Memory B cell (primary cell): ENCODE measurements at regions not wholly inside any gene's neighbourhood (a gene's known extent, or its start where the extent isn't known, plus 50 kb on each side); places are given as distances from the start of the nearest gene placed in this dataset.
"Not testable (repeated sequence)": the region's sequence is repeated elsewhere in the genome, so short reads cannot be mapped to it uniquely, and the experiment has no call there.

ENCODE experiments used
- ATAC-seq: fragments of 150-1000 bp; cut with Tn5 transposase; 2 replicates; pipeline ENCODE4 v1.10.0; 2021; ENCODE audit warnings: low read depth, mild to moderate bottlenecking, moderate library complexity
- DNase-seq, 2 donors: peaks; one replicate each; pipeline ENCODE4 v3.0.0; 2022; ENCODE audit warnings: low spot score in 2 of 2
- H3K27ac Mint-ChIP-seq: one replicate; pipeline ENCODE4 v1.8.0; 2022; ENCODE audit warnings: mild to moderate bottlenecking, moderate library complexity, mixed read lengths
- H3K27me3 Mint-ChIP-seq: one replicate; pipeline ENCODE4 v1.8.0; 2022; ENCODE audit warnings: mixed read lengths
- H3K36me3 Mint-ChIP-seq: one replicate; pipeline ENCODE4 v1.8.0; 2022; ENCODE audit warnings: mild to moderate bottlenecking, mixed read lengths
- H3K4me1 Mint-ChIP-seq: one replicate; pipeline ENCODE4 v1.8.0; 2022; ENCODE audit warnings: mixed read lengths
- H3K4me3 Mint-ChIP-seq: one replicate; pipeline ENCODE4 v1.8.0; 2022; ENCODE audit warnings: mild to moderate bottlenecking, moderate library complexity, mixed read lengths
- H3K9me3 Mint-ChIP-seq: one replicate; pipeline ENCODE4 v1.8.0; 2022; ENCODE audit warnings: mixed read lengths

DNA sequence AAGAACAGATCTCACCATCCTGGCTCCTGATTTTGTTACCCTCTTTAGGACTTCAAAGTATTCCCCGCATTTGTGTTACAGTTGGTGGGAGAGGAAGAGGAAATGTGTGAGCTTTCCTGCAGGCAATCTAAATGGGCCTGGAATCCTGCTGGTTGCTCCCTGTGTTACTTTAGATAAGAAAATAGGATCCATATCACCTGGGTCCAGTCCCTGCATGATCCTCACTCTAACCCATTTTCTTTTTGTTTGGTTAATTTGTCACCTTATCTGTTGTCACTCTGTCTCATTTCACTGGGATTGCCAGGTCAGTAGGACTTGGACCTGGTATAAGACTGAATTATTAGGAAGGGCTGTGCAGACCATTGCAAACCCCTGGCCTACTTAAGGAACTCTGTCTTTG, 175.9 kb upstream of the GJE1 start:
- H3K4me1 Mint-ChIP-seq = no peaks in the 10 kb centered on the region
- peaks cover 4% of the 10 kb centered on the region for H3K36me3 Mint-ChIP-seq
- H3K27ac Mint-ChIP-seq = no peak overlapping the region
- no peak overlapping the region for H3K4me3 Mint-ChIP-seq
- DNase-seq (no peak), ATAC-seq (no peak)
- peaks cover 13% of the 10 kb centered on the region for H3K9me3 Mint-ChIP-seq
- no peaks in the 10 kb centered on the region for H3K27me3 Mint-ChIP-seq

DNA sequence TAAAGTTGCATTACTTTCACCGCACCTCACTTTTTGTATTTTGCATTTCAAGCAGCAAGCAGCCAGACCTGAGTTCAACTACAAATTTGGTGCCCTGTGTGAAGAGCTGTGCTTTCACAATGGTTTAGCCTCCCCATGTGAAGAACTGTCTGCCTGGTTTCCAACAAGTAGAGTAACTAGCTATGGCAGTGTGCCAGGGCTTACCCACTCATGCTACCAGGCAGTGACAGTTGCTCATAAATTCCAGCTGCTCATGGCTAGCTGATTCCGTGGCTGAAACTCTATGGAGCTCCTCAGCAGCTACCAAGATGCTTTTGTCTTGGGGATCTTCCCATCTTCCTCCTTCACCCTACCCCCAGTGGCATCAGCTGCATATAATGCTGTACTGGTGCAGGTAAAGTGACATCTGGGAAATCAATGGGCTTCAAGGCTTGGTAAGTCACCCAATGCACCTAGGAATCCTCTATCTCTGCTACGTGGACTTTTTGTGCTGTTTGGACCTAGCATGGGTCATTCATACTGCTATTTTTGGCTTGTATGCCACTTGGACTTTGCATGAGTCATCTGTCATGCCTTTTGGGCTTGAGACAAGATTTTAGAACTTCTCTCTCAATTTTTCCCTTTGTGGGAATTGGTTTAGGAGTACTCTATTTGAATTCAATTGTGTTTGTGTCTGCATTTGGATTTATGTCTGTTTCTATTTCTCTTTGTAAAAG, 176.5 kb upstream of the GJE1 start:
- DNase-seq (no peak), ATAC-seq (no peak)
- Mint-ChIP-seq H3K36me3 (peaks cover 4% of the 10 kb centered on the region), H3K4me1 (no peaks in the 10 kb centered on the region), H3K9me3 (peaks cover 17% of the 10 kb centered on the region), H3K4me3 (no peak overlapping the region), H3K27me3 (no peaks in the 10 kb centered on the region), H3K27ac (no peak overlapping the region)

DNA sequence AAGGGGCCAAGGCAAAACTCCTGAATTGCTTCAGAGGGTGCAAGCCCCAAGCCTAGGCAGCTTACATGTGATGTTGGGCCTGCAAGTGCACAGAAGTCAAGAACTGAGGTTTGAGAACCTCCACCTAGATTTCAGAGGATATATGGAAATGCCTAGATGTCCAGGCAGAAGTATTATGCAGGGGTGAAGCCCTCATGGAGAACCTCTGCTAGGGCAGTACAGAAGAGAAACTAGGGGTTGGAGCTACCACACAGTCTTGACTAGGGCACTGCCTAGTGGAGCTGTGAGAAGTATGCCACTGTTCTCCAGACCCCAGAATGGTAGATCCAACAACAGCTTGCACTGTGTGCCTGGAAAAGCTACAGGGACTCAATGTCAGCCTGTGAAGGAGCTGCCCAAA, 179.7 kb upstream of the GJE1 start:
- Mint-ChIP-seq H3K27me3 (no peaks in the 10 kb centered on the region), H3K4me3 (no peak overlapping the region), H3K36me3 (peaks cover 4% of the 10 kb centered on the region), H3K4me1 (no peaks in the 10 kb centered on the region), H3K27ac (no peak overlapping the region), H3K9me3 (peaks cover 17% of the 10 kb centered on the region)
- DNase-seq (no peak), ATAC-seq (no peak)

DNA sequence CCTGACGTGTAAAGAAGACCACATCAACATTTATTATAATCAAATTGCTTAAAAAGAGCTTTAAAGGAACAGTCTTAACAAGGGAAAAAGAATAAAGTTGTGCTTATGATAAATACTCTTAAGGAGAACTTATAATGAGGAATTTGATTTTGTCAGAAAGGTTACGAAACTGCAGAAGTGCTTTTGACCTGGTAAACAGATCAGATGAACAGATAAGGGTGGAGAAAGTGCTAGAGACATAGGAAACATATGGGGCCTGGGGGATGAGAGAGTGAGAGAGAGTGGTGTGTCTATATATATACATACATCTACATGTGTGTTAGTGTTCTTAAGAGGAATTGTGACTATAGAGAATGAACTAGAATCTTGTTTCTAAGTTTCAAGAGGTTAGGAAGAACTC, 186.2 kb upstream of the GJE1 start:
- Mint-ChIP-seq H3K9me3 (peaks cover 12% of the 10 kb centered on the region), H3K27ac (no peak overlapping the region), H3K27me3 (no peaks in the 10 kb centered on the region), H3K36me3 (no peaks in the 10 kb centered on the region), H3K4me3 (no peak overlapping the region), H3K4me1 (no peaks in the 10 kb centered on the region)
- ATAC-seq = no peak
- DNase-seq = no peak

DNA sequence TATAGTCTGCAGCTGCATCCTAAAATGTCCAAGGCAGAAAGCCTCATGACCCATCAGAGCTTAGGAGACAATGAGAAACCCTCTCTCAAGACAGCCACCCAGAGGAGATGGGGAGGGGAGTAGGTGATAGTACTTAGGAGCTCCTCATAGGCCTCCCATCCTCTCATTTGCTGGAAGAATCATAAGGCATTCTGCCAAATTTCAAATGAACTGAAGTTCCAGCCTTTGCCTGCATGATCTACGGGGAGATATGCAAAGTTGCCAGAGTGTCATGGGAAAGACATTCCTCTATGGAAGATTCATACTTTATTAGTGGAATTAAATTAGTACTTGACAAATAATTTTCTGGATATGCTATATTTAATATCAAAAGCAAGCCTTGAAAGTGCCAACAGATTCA, 194.1 kb upstream of the GJE1 start:
- ATAC-seq = no peak

DNA sequence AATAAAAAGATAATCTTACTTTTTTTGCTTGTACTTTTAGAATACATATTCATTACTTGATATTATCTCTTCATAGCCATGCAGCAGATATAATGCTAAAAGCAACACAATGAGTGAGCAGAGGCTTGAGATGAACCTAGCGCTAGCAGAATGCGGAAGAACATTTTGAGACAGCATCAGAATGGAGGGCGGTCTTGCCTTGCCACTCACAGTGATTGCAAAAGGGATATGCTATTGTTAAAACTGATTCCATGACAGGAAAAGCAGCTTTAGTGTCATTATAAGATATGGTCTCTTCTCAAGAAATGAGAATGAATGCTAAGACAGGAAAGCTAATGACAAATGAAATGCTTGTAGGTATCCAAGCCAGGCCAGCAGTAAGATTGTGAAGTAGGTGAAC, 200.0 kb upstream of the GJE1 start:
- Mint-ChIP-seq H3K27ac (no peak overlapping the region), H3K4me3 (no peak overlapping the region), H3K9me3 (peaks cover 2% of the 10 kb centered on the region), H3K27me3 (no peaks in the 10 kb centered on the region), H3K4me1 (no peaks in the 10 kb centered on the region), H3K36me3 (no peaks in the 10 kb centered on the region)
- ATAC-seq = no peak
- no peak for DNase-seq

More for the DNA sequence above, 194.1 kb upstream of the GJE1 start:
- H3K4me1 Mint-ChIP-seq = no peaks in the 10 kb centered on the region
- H3K27ac Mint-ChIP-seq = no peak overlapping the region
- DNase-seq = no peak
- H3K36me3 Mint-ChIP-seq = no peaks in the 10 kb centered on the region
- H3K4me3 Mint-ChIP-seq = no peak overlapping the region
- no peaks in the 10 kb centered on the region for H3K27me3 Mint-ChIP-seq
- peaks cover 8% of the 10 kb centered on the region for H3K9me3 Mint-ChIP-seq

DNA sequence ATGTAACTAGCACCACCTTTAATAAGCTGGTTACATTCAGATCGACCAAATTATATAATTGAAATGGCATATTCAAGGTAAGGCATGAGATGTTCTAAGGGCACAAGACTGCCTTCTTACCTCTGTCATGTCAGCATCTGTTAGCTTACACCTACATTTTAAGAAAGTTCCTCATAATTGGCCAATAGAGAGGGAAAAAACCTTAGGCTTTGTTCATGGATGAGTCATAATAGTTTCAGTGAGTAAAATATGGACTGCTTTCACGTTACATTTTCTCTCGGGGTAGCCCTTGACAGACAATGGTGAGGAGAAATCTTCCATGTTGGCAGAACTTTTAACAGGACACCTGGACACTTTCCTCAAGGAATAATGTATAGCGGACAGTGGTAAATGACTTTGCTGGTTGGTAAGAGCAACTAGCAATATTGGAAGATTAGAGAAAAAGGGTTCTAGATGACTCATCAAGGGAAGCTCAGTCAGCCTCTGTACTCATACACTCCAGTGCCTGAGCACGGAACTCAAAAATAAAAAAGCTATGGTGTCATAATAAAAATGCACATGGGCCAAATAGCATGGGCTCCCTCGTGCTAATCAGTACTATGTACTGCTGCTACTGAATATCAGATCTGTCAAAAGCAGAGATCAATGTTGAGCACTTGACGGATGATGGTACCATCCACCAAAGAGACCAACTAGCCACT, 206.4 kb upstream of the GJE1 start:
- H3K27ac Mint-ChIP-seq, H3K4me3 Mint-ChIP-seq, H3K36me3 Mint-ChIP-seq, H3K27me3 Mint-ChIP-seq, H3K4me1 Mint-ChIP-seq, DNase-seq, ATAC-seq, H3K9me3 Mint-ChIP-seq: not testable (repeated sequence)

DNA sequence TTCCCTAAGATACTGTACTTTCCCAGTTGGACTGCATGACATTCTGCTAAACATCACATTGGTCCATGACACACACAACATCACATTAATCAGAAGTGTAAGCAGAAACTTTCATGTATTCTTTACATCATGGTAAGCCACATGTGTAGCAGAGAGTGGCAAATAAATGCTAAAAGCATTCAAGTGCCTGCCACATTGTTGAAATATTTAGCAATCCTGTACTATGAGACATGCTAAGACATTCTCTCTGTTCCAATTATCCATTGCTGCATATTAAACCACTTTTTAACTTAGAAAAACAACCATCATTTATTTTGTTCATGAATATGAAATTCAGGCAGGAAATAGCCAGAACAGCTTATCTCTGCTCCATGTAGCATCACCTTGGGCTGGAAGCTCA, 207.7 kb upstream of the GJE1 start:
- ATAC-seq = no peak
- H3K36me3 Mint-ChIP-seq = no peaks in the 10 kb centered on the region
- H3K27me3 Mint-ChIP-seq = no peaks in the 10 kb centered on the region
- H3K9me3 Mint-ChIP-seq = no peaks in the 10 kb centered on the region
- no peak overlapping the region for H3K27ac Mint-ChIP-seq
- no peaks in the 10 kb centered on the region for H3K4me1 Mint-ChIP-seq
- H3K4me3 Mint-ChIP-seq = no peak overlapping the region
- no peak for DNase-seq

DNA sequence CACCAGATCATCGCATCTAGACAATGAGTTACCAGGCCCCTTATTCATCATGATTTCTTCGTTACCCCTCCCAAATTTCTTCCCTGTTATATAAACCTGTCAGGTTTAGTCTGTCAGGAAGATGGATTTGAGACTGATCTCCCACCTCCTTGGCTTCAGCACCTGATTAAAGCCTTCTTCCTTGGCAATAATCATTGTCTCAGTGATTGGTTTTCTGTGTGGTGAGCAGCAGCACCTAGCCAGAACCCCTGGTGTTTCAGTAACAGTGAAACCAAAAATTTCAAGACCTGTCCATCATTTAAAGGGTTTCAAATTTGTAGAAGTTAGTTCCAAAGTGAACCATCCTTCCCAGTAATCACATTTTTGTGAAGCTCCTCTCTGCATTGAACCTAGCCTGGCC, 209.8 kb upstream of the GJE1 start:
- Mint-ChIP-seq H3K9me3 (no peaks in the 10 kb centered on the region), H3K36me3 (no peaks in the 10 kb centered on the region), H3K27ac (no peak overlapping the region), H3K4me3 (no peak overlapping the region), H3K4me1 (no peaks in the 10 kb centered on the region), H3K27me3 (no peaks in the 10 kb centered on the region)
- DNase-seq (no peak), ATAC-seq (no peak)

DNA sequence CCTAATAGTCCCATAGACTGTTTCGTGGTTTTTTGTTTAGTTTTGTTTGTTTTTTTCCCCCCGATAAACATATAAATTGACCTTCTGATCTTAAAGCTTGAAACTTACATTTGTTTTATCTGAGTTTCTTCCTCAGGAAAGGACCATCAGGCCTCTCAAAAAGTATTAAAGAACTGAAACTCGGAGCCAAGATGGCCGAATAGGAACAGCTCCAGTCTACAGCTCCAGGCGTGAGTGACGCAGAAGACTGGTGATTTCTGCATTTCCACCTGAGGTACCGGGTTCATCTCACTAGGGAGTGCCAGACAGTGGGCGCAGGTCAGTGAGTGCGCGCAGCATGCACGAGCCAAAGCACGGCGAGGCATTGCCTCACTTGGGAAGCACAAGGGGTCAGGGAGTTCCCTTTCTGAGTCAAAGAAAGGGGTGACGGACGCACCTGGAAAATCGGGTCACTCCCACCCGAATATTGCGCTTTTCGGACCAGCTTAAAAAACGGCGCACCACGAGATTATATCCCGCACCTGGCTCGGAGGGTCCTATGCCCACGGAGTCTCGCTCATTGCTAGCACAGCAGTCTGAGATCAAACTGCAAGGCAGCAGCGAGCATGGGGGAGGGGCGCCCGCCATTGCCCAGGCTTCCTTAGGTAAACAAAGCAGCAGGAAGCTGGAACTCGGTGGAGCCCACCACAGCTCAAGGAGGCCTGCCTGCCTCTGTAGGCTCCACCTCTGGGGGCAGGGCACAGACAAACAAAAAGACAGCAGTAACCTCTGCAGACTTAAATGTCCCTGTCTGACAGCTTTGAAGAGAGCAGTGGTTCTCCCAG, 215.8 kb upstream of the GJE1 start:
- H3K4me1 Mint-ChIP-seq, H3K9me3 Mint-ChIP-seq, H3K27ac Mint-ChIP-seq: not testable (repeated sequence)

DNA sequence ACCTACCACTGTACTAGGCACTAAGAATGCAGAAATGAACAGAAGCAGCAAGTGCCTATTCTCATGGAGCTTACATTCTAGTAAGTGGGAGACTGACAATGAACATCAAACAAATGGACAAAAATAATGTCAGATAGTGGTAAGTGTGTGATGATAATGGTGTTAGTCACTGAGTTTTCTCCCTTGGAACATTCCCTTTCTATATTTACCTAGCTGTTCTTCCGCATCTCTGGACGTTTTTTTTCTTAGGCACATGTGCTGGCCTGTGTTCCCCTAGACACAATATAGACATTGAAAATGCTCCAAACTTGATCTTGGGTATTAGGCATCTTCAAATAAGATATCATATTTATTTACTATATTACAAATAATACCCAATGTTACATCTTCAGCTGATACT, 218.1 kb upstream of the GJE1 start:
- no peaks in the 10 kb centered on the region for H3K9me3 Mint-ChIP-seq
- no peak for ATAC-seq
- H3K36me3 Mint-ChIP-seq = no peaks in the 10 kb centered on the region
- no peaks in the 10 kb centered on the region for H3K27me3 Mint-ChIP-seq
- no peak overlapping the region for H3K4me3 Mint-ChIP-seq
- H3K27ac Mint-ChIP-seq = no peak overlapping the region
- no peaks in the 10 kb centered on the region for H3K4me1 Mint-ChIP-seq
- DNase-seq = no peak

More for the DNA sequence above, 215.8 kb upstream of the GJE1 start:
- not testable (repeated sequence) for ATAC-seq, H3K27me3 Mint-ChIP-seq, H3K36me3 Mint-ChIP-seq, DNase-seq, H3K4me3 Mint-ChIP-seq

DNA sequence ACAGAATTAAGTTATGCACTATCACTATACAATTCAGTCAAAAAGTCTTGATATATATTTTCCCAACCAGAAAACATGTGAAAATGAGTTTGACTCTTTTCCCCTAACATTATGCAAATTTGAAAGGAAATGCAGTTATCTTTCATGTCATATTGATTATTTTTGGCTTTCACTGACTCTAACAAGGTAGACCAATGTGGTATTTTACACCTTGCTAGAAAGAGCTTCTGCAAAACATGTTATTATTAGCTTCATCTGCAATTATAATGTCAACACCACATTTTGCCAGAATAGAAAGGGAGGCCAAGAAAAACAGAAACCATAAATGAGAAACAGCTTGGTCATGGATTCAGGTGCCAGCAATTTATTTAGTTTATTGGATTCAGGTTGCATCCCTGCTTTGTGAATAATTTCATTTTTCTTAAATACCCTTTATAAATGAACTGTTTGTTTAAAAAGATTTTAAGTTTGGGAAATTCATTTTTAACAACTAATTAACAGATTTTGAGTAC, 226.1 kb upstream of the GJE1 start:
- Mint-ChIP-seq H3K36me3 (no peaks in the 10 kb centered on the region), H3K4me1 (no peaks in the 10 kb centered on the region), H3K9me3 (peaks cover 2% of the 10 kb centered on the region)

DNA sequence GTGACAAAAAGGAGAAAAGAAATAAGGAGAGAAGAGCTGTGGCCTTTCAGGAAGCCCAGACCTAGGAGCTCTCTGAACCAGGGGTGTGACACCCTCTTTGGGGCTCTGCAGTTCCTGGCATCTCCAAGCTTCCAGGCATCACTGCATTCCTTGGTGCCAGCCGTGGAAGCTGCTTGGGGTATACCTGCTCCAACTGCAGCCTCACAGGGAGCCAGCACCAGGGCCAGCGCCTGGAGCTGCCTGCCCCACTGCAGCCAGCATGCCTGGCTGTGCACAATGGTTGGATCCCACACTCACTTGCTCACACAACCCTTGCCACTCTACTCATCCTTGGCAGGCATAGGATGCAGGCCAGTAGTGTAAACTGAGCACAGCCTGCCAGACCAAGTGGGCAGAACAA, 242.1 kb upstream of the GJE1 start:
- Mint-ChIP-seq H3K9me3 (peaks cover 11% of the 10 kb centered on the region), H3K27me3 (no peaks in the 10 kb centered on the region), H3K4me1 (no peaks in the 10 kb centered on the region), H3K4me3 (no peak overlapping the region), H3K36me3 (no peaks in the 10 kb centered on the region), H3K27ac (no peak overlapping the region)
- no peak for ATAC-seq
- no peak for DNase-seq

More for the DNA sequence above, 226.1 kb upstream of the GJE1 start:
- Mint-ChIP-seq H3K27ac (no peak overlapping the region), H3K27me3 (no peaks in the 10 kb centered on the region), H3K4me3 (no peak overlapping the region)
- ATAC-seq = no peak
- no peak for DNase-seq

DNA sequence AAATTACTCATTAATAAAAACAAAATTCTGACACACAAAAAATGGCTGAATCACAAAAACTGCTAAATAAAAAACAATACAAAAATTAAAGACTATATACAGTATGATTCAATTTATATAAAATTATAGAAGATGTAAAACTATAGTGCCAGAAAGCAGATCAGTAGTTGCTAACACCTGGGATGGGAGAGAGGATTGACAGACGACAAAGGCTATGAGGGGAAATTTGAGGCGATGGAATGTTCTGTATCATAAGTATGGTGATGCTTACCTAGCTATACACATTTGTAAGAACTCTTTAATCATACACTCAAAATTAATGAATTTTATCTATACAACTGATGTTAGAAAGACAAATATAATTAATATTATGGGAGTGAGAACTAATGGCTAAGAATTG, 247.9 kb upstream of the GJE1 start:
- Mint-ChIP-seq H3K27me3 (no peaks in the 10 kb centered on the region), H3K27ac (no peak overlapping the region), H3K36me3 (no peaks in the 10 kb centered on the region), H3K4me3 (no peak overlapping the region), H3K9me3 (peaks cover 15% of the 10 kb centered on the region), H3K4me1 (no peaks in the 10 kb centered on the region)
- DNase-seq (no peak), ATAC-seq (no peak)
